Right renal pelvis (tissue), 4 donors: ENCODE measurements at regions not wholly inside any gene's neighbourhood (a gene's known extent, or its start where the extent isn't known, plus 50 kb on each side); places are given as distances from the start of the nearest gene placed in this dataset.
"Not testable (repeated sequence)": the region's sequence is repeated elsewhere in the genome, so short reads cannot be mapped to it uniquely, and the experiment has no call there.

Source experiments
- DNase-seq, 4 donors: peaks; one replicate each; pipeline ENCODE4 v3.0.0-alpha.2; 2013; ENCODE audit warnings: low read depth in 4 of 4, low spot score in 3 of 4, missing footprints in 1 of 4

DNA sequence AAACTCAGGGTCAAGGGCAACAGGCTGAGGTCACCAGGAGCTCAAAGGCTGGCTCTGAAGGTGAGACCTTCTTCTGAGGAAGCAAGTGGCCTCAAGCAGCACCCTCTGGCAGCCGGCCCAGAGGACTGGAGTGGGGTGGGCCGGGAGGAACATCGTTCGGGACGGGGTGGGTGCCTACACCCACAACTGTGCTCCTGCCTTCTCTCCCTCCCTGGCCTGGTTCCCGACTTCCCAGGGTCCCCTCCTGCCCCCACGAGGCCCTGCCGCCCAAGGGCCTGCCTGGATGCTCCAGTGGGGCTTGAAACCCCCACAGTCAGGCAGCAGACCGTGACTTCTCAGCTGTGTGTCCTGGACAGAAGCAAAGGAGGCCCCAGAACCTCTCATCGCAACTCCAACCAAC, 195.7 kb downstream of the IGLL1 start:
- no peak for DNase-seq

DNA sequence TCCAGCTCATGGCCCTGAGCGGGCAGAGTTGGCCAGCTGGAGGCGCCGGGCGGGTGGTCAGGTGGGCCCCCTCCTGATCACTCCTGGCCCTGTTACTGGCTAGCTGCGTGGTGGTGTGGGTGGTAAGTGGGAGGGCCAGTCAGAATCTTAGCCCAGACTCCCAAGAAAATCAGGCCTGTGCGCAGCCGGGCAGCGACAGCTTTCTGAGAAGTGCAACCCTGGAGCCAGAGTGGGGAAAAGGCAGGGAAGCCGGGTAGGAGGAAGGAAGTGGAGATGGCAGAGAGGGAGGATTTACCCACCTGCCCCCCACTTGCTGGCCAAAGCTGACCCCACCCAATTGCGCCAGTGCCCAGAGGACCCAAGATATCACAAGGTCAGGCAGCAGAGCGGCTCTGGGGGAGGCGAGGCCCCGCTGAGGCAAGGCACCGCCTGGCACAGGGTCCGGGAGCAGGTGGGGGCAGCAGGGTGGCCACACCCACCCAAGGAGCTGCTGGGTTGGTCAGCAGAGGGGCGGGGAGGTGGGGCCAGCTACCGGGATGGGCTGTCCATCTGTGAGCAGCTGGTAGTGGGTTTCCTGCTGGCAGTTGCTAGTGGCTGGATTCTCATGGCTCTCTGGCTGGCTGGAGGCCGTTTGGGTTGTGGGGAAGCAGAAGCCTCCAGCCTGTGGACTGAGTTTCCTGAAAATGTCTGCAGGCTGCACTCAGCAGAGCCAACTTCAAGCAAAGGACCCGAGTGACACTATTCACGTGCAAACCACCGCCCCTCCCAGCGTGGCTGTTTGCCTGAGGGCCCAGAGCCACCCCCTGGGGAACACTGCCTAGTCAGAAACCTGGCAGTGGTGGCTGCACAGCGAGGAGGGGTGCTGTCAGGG, 196.4 kb downstream of the IGLL1 start:
- no peak for DNase-seq

DNA sequence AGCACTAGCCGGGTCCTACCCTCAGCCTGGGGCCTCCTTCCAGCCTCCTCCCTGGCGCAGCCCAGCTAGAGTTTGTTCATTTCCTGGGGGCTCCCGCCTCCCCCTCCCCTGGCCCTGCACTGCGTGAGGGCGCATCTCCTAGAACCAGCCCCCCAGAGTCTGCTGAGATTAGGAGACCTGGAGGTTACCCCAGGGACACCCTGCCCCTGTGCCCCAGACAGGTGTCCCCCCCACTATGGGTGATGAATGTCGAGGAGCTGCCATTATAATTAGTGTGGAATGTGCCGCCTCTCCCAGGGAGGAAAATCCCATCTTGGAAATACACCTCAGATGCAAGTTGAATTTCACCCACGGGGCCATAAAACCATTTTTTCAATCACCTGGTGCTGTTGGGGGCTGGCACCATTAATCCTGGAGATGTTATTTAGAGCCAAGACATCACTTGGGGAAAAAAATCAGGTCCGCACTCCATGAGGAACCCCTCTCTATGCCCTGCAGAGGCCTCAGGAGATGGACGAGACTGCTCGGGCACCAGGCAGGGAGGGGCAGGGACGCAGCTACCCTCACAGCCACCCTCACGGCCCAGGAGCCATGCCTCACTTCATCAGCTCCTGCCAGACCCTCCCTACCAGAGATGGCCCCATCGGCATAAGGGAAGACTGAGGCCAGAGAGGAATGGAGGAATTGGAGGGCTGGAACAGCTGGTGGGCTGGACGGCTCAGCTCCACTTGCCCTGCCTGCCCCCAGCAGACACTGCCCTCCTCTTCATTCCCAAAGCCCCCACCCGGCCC, 197.5 kb downstream of the IGLL1 start:
- no peak for DNase-seq

- DNase-seq, result no peak
These were observed 198.2 kb downstream of the IGLL1 start for GRCh38 chr22:23381661-23382427.

GRCh38 chr22:23380911-23381310, 199.2 kb downstream of the IGLL1 start:
- DNase-seq, result no peak

DNA sequence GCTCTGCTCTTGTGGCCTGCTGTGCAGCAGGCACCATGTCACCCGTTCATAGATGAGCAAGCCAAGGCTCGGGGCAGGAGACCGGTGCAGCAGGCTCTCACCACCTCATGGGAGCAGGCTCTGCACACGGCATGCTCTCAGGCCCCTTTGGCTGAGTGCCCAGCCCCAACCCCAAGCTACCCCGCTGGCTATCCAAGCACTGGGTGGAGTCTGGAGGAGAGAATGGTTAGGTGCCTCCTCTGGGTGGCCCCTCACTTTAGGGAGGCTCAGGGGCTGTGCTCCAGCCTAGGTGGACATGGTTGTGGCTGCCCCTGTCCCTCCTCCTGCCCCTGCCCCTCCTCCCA, 199.9 kb downstream of the IGLL1 start:
- DNase-seq, result no peak

DNA sequence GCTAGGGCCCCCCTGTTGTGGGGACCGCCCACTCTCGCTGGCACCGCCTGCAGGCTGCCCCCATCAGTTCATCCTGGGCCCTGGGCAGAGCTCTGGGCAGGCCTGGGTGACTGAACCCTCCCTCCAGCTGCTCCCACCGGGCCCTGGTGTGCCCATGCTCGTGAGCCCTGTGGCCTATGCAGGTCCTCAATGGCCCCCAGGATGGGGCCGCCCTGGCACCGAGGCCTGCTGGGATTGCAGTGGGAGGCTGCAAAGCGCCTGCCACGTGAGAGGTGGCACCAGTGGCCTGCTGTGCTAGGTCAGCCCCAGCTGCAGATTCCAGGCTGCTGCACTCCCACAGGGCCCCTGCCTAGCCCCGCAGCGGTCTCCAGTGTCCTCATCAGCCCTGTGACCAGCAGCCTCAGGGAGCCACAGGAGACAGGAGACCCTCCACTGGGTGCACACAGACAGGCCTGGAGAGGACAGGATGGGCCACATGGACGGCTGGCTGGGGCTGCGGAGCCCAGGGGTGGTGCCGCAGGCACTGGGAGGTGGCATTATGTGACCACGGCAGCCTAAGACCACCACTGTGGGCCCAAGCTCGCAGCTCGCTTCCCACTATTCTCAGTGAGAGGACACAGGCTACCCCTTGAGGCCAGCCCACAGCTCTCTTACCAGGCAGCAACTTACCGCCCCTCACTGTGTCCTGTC, 199.4 kb downstream of the BCR start:
- not testable (repeated sequence) for DNase-seq

- DNase-seq, result no peak
These were observed 197.5 kb downstream of the BCR start for GRCh38 chr22:23377767-23378166.

- no peak for DNase-seq
These were observed 195.9 kb downstream of the BCR start for GRCh38 chr22:23376256-23376655.

DNA sequence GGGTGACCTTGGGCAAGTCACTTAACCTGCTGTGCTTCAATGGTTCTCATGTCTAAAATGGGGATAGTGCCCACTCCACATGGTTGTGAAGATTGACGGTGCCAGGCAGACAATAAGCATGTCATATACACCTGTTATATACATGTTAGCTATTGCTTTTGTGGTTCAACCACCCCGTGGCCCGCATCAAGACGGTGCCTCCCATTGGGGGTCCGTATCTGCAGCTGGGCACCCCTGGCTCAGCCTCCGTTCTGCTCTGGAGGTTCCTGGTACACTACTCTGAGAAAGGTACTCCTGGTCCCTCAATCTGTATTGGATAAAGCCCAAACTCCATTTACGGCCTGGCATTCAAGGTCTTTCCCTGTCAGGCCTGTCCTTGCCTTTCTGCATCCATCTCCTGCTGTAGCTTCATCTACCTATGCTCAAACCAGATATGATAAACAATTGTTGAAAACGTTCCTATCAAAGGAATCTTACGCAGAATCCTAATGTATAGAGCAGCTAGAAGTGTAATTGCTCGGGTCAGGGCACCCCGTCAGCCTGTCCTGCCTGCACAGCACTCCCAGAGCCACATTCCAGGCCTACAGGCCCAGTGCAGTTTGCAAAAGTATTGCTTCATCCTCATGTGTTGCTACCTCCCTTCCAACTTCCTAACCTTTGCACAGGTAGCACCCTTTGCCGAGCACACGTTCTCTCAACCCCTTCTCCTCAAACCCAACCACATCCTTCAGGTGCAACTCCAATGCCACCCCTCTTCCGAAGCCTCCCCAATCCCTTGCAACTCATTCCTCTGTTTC, 194.9 kb downstream of the BCR start:
- no peak for DNase-seq

GRCh38 chr22:23373601-23374000, 193.3 kb downstream of the BCR start:
- DNase-seq, result no peak

GRCh38 chr22:23370251-23370650, 189.9 kb downstream of the BCR start:
- DNase-seq, result no peak

DNA sequence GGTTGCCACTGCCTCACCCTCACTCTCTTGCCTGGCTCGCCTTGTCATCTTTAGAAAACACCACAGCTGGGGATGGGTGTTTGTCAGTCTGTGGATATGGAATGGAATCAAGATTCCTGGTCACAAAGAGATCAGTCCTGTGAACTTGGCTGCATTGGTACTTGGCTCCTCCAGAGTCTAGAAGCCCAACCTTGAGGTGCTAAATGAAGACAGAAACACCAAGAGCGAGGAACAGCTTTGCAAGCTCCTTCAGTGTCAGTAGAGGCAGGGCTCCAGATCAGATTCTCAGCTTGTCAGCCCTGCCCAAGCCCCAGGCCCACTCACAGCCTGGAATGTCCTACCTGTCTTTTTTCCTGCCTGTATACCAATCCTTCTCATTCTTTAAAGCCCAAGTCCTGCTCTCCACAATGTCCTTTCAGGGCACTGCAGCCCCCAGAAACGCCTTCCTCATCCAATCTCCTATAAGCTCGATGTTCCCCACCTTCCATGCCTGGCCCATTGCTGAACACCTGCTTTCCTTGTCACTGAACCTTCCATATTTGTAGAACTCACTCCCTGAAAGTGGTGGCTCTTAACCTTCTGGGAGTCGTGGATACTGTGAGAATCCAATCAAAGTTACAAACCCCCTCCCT, 188.9 kb downstream of the BCR start:
- no peak for DNase-seq
